NOMO-1 (cell line): ENCODE measurements at regions not wholly inside any gene's neighbourhood (a gene's known extent, or its start where the extent isn't known, plus 50 kb on each side); places are given as distances from the start of the nearest gene placed in this dataset.
A peak's percentile ranks its signal among the peaks of the same experiment; 100 is the strongest.
"Not testable (repeated sequence)": the region's sequence is repeated elsewhere in the genome, so short reads cannot be mapped to it uniquely, and the experiment has no call there.

Source experiments
- DNase-seq, 2 experiments: peaks; one replicate each; lab custom pipeline; 2025; ENCODE audit not compliant: unreplicated experiment in 2 of 2; lab: John Stamatoyannopoulos, UW

DNA sequence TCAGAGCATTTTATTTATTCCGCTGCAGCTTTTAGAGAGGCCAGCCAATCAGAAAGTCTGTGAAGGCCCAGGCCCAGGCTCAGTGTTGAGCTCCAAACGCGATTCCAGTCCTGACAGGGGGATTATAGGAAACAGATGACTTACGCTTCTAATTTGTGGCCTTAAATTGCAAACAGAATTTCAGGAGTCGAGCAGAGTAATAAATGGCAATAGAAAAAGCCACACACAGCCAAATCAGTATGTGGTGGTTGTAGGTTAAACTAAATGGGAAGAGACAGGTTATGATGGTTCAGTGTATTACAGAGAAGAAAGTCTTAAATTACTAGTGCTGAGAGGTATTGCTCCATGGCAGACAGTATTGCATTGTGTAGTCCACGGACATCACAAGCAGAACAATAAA lies 131.0 kb upstream of the ZEB2 start:
- peak in 1 of 2 experiments; percentile 65 for DNase-seq

GRCh38 chr2:144648837-144649465 lies 129.0 kb upstream of the ZEB2 start:
- peak; percentile 35 to 63 for DNase-seq

- DNase-seq: peak; percentile 82 to 93
Measured at GRCh38 chr2:144645083-144645778, 125.3 kb upstream of the ZEB2 start.

GRCh38 chr2:144644549-144644948 lies 124.6 kb upstream of the ZEB2 start:
- DNase-seq: no peak

DNA sequence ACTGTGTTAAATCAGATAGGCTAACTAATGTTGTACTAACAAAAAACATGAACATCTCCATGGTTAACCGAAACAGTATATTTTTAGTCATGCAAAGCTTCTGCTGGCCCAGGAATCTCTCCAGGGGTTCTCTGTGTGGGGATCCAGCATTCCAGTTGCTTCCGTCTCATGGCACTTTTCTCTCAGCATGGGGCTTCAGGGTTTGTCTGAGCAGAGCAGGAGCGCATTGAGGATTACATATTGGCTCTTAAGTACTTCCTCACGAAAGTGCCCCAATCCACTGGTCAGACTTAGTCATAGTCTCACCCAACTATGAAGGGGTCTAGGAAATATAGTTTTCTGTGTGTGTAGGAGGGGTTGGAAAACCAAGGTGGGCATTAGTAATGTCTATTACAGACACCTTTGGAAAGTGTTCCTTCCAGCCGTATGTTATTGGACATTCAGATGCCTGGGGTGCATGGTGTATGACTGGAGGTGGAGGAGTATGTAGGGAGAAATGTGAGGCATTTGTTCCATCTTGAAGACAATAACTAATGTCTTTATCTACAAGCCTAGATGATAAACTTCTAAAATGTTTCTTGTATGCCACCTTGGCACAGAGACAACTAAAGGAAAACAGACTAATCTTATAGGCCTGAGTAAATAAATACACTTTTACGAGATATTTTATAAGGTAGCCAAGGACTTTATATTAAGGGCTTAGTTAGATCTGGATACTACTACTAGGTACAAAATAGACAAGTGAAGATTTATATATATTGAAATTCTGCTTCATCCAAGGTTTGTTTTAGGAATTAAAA lies 123.8 kb upstream of the ZEB2 start:
- DNase-seq: peak in 1 of 2 experiments; percentile 22

DNA sequence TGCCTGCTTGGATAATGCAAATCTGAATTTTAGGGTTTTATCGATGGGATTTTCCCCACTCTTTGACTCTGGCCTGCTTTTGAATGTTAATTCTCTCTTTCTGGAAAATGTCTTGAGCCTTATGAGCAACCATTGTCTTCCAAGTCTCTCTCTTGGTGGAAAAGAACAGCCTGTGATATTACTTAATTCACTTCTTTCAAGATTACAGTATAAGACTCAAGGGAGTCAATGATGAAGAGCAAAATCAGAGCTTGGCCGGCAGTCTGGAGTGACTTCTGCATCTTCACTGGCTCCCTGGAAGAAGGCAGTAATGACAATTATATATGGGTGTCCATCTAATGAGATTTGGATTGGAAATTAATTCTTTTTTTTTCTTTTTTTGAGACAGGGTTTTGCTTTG lies 122.9 kb upstream of the ZEB2 start:
- DNase-seq: no peak

GRCh38 chr2:144642131-144642530 lies 122.2 kb upstream of the ZEB2 start:
- no peak for DNase-seq

GRCh38 chr2:144638250-144638649 lies 118.3 kb upstream of the ZEB2 start:
- not testable (repeated sequence) for DNase-seq

DNA sequence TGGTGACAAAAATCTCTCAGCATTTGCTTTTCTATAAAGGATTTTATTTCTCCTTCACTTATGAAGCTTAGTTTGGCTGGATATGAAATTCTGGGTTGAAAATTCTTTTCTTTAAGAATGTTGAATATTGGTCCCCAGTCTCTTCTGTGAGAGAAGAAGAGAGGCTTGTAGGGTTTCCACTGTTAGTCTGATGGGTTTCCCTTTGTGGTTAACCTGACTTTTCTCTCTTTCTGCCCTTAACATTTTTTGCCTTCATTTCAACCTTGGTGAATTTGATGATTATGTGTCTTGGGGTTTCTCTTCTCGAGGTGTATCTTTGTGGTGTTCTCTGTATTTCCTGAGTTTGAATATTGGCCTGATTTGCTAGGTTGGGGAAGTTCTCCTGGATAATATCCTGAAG lies 116.9 kb upstream of the ZEB2 start:
- DNase-seq: not testable (repeated sequence)

DNA sequence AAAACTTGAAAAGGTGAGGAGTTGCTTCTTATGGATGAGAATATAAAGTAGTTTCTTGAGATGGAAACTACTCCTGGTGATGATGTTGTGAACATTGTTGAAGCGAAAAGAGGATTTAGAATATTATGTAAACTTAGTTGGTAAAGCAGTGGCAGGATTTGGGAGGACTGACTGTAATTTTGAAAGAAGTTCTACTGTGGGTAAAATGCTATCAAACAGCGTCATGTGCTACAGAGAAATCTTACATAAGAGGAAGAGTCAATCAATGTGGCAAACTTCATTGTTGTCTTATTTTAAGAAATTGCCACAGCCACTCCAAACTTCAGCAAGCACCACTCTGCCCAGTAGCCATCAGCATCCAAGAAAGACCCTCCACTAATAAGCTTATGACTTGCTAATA lies 112.9 kb upstream of the ZEB2 start:
- peak in 1 of 2 experiments; percentile 42 for DNase-seq

- DNase-seq: no peak
Measured at GRCh38 chr2:144631636-144632035, 111.7 kb upstream of the ZEB2 start.

- DNase-seq: no peak
Measured at GRCh38 chr2:144630459-144631215, 110.7 kb upstream of the ZEB2 start.

- no peak for DNase-seq
Measured at GRCh38 chr2:144629935-144630334, 110.0 kb upstream of the ZEB2 start.

- no peak for DNase-seq
Measured at GRCh38 chr2:144628566-144628965, 108.6 kb upstream of the ZEB2 start.

DNA sequence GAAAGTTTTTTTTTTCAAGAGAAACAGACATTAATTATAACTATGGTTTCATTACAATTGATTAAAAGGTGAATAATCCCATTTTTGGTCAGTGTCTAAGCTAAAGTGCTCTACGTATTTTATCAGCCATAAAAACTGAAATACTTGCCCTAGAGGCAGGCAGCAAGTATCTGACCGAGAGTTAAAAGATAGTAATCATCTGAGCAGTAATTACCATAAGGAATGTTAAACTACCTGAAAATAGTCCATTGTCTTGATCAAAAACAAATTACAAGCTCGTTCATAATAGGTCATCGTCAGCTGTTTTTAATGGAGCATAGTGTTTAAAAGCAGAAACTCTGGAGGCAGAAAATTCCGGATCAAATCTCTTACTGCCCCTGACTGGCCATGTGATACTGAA lies 105.7 kb upstream of the ZEB2 start:
- no peak for DNase-seq

DNA sequence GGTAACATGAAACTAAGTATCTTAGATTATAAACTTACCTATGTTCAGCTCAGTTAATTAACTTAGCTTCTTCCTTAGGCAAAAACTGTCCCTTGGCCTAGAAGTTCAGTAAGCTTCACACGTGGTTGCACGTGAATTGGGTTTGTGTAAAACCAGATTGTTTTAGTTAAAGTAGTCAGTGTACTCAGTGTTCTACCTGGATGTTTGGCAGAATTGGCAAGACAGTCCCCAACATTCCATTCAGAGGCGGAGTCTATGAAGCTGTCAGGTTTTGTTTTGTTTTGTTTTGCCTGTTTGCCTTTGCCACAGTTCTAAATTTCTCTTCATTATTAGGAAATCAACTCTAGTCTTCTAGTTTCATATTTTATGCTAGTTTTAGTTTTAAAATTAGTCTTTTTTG lies 105.3 kb upstream of the ZEB2 start:
- DNase-seq: no peak

GRCh38 chr2:144624451-144624850 lies 104.5 kb upstream of the ZEB2 start:
- no peak for DNase-seq

GRCh38 chr2:144622373-144622772 lies 102.5 kb upstream of the ZEB2 start:
- not testable (repeated sequence) for DNase-seq

- DNase-seq: no peak
Measured at GRCh38 chr2:144621266-144621665, 101.3 kb upstream of the ZEB2 start.

DNA sequence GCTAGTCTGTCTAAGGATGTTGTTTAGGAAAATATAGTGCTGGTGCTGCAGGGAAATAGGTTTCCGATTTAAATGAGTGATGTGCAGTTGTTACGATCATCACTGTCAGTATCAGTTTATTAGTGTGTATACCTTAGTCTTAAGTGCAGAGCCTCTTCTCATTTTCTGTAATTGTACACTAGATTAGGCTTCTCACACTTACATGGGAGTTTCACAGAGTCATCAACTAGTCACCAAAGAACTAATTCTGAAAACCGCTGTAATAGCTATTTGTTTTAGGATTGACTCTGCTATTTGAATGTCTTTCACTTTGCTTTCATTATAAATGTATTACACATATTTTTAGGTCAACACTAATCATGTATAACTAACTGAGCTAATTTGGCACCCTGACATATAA lies 99.8 kb upstream of the ZEB2 start:
- DNase-seq: no peak

- DNase-seq: not testable (repeated sequence)
Measured at GRCh38 chr2:144617171-144617570, 97.3 kb upstream of the ZEB2 start.
